ENCODE measurements at regions not wholly inside any gene's neighbourhood (a gene's known extent, or its start where the extent isn't known, plus 50 kb on each side); places are given as distances from the start of the nearest gene placed in this dataset.
"Not testable (repeated sequence)": the region's sequence is repeated elsewhere in the genome, so short reads cannot be mapped to it uniquely, and the experiment has no call there.

GRCh38 chr7:150193866-150194265 lies 129.3 kb upstream of the LRRC61 start:
- not testable (repeated sequence) for TF ChIP-seq SP1 (IDR thresholded peaks at IDR 0.05); SP1 (CRISPR knock-in tag; IDR thresholded peaks at IDR 0.05); POLR2AphosphoS2 (IDR thresholded peaks at IDR 0.05; ENCODE audit: low read depth, low read length); MTF2 (CRISPR knock-in tag; IDR thresholded peaks at IDR 0.05; ENCODE audit: borderline replicate concordance); CHCHD3 (CRISPR knock-in tag; IDR thresholded peaks at IDR 0.05); HDAC6 (IDR thresholded peaks at IDR 0.05; ENCODE audit: low read depth, low read length); ELF4 (CRISPR knock-in tag; IDR thresholded peaks at IDR 0.05; ENCODE audit: borderline replicate concordance); KLF16 (CRISPR knock-in tag; IDR thresholded peaks at IDR 0.05); CTCF (CRISPR knock-in tag; IDR thresholded peaks at IDR 0.05); IRF1 (CRISPR knock-in tag; IDR thresholded peaks at IDR 0.05; ENCODE audit: low read depth)
